ENCODE measurements at regions not wholly inside any gene's neighbourhood (a gene's known extent, or its start where the extent isn't known, plus 50 kb on each side); places are given as distances from the start of the nearest gene placed in this dataset.
"Not testable (repeated sequence)": the region's sequence is repeated elsewhere in the genome, so short reads cannot be mapped to it uniquely, and the experiment has no call there.

DNA sequence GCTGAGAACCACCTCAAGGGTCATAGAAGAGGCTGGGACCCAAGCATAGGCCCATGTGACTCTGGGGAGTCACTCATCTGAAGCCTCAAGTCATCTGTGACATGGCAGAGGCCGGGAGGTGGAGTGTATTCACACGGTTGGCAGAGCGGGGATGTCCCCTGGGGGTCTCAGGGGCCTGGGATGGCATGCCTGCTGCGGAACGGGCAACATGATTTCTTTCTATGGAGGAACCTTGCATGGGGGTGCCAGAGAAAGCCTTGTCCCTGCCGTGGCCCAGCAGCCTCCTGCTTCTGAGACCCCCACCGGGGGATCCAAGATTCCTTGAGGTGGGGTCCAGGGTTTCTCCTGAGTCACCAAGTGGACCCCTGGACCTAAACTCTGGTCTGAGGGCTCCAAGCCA is 173.7 kb upstream of the TPTE start:
- TF ChIP-seq TFCP2L1 (CRISPR knock-in tag; IDR thresholded peaks at IDR 0.05); ESRRA (IDR thresholded peaks at IDR 0.05; ENCODE audit: borderline replicate concordance, low read length); EP300 (IDR thresholded peaks at IDR 0.05); ZFP36 (IDR thresholded peaks at IDR 0.05; ENCODE audit: borderline replicate concordance, partially characterized antibody); PHF8 (IDR thresholded peaks at IDR 0.05; ENCODE audit: borderline replicate concordance, low read depth); ZSCAN20 (CRISPR knock-in tag; IDR thresholded peaks at IDR 0.05); RCOR1 (IDR thresholded peaks at IDR 0.05; ENCODE audit: low read depth, low read length): not testable (repeated sequence)
- TF ChIP-seq, protein P1, sequence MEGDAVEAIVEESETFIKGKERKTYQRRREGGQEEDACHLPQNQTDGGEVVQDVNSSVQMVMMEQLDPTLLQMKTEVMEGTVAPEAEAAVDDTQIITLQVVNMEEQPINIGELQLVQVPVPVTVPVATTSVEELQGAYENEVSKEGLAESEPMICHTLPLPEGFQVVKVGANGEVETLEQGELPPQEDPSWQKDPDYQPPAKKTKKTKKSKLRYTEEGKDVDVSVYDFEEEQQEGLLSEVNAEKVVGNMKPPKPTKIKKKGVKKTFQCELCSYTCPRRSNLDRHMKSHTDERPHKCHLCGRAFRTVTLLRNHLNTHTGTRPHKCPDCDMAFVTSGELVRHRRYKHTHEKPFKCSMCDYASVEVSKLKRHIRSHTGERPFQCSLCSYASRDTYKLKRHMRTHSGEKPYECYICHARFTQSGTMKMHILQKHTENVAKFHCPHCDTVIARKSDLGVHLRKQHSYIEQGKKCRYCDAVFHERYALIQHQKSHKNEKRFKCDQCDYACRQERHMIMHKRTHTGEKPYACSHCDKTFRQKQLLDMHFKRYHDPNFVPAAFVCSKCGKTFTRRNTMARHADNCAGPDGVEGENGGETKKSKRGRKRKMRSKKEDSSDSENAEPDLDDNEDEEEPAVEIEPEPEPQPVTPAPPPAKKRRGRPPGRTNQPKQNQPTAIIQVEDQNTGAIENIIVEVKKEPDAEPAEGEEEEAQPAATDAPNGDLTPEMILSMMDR (IDR thresholded peaks at IDR 0.05): not testable (repeated sequence)

All from A549 (cell line).